NB4 (cell line): ENCODE measurements at regions not wholly inside any gene's neighbourhood (a gene's known extent, or its start where the extent isn't known, plus 50 kb on each side); places are given as distances from the start of the nearest gene placed in this dataset.

Experiments
- DNase-seq: peaks from one replicate; pipeline ENCODE4 v3.0.0; 2010; ENCODE audit warnings: low read depth
- H3K4me3 ChIP-seq: one replicate; pipeline ENCODE4 v1.5.1; 2011; ENCODE audit warnings: mild to moderate bottlenecking, low read depth, low read length, moderate library complexity
- CTCF ChIP-seq: IDR thresholded peaks from one replicate; pipeline ENCODE4 v1.5.1; 2012; ENCODE audit warnings: low read depth, low read length
- MAX ChIP-seq: IDR thresholded peaks from 2 replicates; pipeline ENCODE4 v1.6.1; 2011; ENCODE audit warnings: low read depth, low read length
- MYC ChIP-seq: IDR thresholded peaks from 2 replicates; pipeline ENCODE4 v1.6.1; 2011; ENCODE audit warnings: low read depth, low read length
- POLR2A ChIP-seq: IDR thresholded peaks from 2 replicates; pipeline ENCODE4 v1.6.1; 2011; ENCODE audit warnings: mild to moderate bottlenecking; ENCODE audit not compliant: insufficient read length; ENCODE audit errors: extremely low read depth

- no peak overlapping the region for H3K4me3 ChIP-seq
- DNase-seq, result no peak
- no peak for TF ChIP-seq POLR2A
Observed at GRCh38 chr4:11512871-11513270, 84.2 kb upstream of the HS3ST1 start.

GRCh38 chr4:11511321-11511720 is 82.6 kb upstream of the HS3ST1 start:
- TF ChIP-seq MYC (no peak), MAX (no peak), CTCF (no peak)
- no peak overlapping the region for H3K4me3 ChIP-seq
- DNase-seq, result no peak

GRCh38 chr4:11507920-11508319 is 79.2 kb upstream of the HS3ST1 start:
- TF ChIP-seq MAX (no peak), MYC (no peak), CTCF (no peak), POLR2A (no peak)
- no peak overlapping the region for H3K4me3 ChIP-seq
- no peak for DNase-seq

- no peak overlapping the region for H3K4me3 ChIP-seq
- DNase-seq, result no peak
- TF ChIP-seq MAX (no peak), POLR2A (no peak), CTCF (no peak), MYC (no peak)
Observed at GRCh38 chr4:11506194-11506593, 77.5 kb upstream of the HS3ST1 start.

GRCh38 chr4:11505221-11505971 is 76.7 kb upstream of the HS3ST1 start:
- H3K4me3 ChIP-seq, result no peak overlapping the region
- TF ChIP-seq MYC (no peak), MAX (no peak), POLR2A (no peak), CTCF (no peak)
- DNase-seq, result peak; percentile 20

GRCh38 chr4:11503166-11503565 is 74.5 kb upstream of the HS3ST1 start:
- no peak for DNase-seq
- no peak overlapping the region for H3K4me3 ChIP-seq
- no peak for TF ChIP-seq POLR2A
- TF ChIP-seq MAX, result no peak
- no peak for TF ChIP-seq CTCF
